Common myeloid progenitor, CD34-positive (primary cell): ENCODE measurements at regions not wholly inside any gene's neighbourhood (a gene's known extent, or its start where the extent isn't known, plus 50 kb on each side); places are given as distances from the start of the nearest gene placed in this dataset.

Experiments used
- CTCF ChIA-PET: fragments of 350-600 bp; sonication (Branson Sonifier 250); formaldehyde crosslinking; loops from one replicate; lab custom pipeline; 2021; ENCODE audit warnings: antibody characterized with exemption; lab: Charles Lee
- POLR2A ChIA-PET: fragments of 350-600 bp; sonication (Branson Sonifier 250); formaldehyde crosslinking; loops from one replicate; lab custom pipeline; 2021; ENCODE audit warnings: antibody characterized with exemption; lab: Charles Lee
- DNase-seq, 3 donors: peaks; one replicate each; pipeline versions ENCODE4 v3.0.0 to v3.0.0-alpha.2; 2013
- H3K27ac ChIP-seq, 2 experiments: 1 replicate in 1 of 2; 2 replicates in 1 of 2; pipeline ENCODE4 v1.7.0; 2013; ENCODE audit warnings: inconsistent platforms in 2 of 2, low read length in 2 of 2, mild to moderate bottlenecking in 2 of 2, low read depth in 1 of 2, moderate library complexity in 1 of 2; ENCODE audit not compliant: severe bottlenecking in 2 of 2, insufficient read depth in 1 of 2, poor library complexity in 1 of 2
- H3K27me3 ChIP-seq, 5 experiments: replicated peaks in 2 of 5; 1 replicate in 3 of 5; 2 replicates in 2 of 5; pipeline versions ENCODE4 v1.6.1 to v1.7.0; 2013; ENCODE audit warnings: low read length in 4 of 5, mild to moderate bottlenecking in 2 of 5, moderate library complexity in 2 of 5, inconsistent platforms in 1 of 5; ENCODE audit not compliant: insufficient read depth in 5 of 5, control insufficient read depth in 4 of 5
- H3K36me3 ChIP-seq, 4 experiments: 1 replicate in 2 of 4; 2 replicates in 2 of 4; pipeline versions ENCODE4 v1.6.1 to v1.7.0; 2013; ENCODE audit warnings: low read length in 3 of 4, control low read depth in 1 of 4, mild to moderate bottlenecking in 1 of 4; ENCODE audit not compliant: control insufficient read depth in 4 of 4, insufficient read depth in 4 of 4
- H3K4me1 ChIP-seq, 4 experiments: 1 replicate in 3 of 4; 2 replicates in 1 of 4; pipeline versions ENCODE4 v1.6.1 to v1.7.1; 2013; ENCODE audit warnings: low read length in 3 of 4, mild to moderate bottlenecking in 3 of 4, control low read depth in 1 of 4, inconsistent platforms in 1 of 4, moderate library complexity in 1 of 4; ENCODE audit not compliant: control insufficient read depth in 4 of 4, insufficient read depth in 4 of 4; ENCODE audit errors: control extremely low read depth in 1 of 4
- H3K4me3 ChIP-seq, 7 experiments: 1 replicate in 4 of 7; 2 replicates in 3 of 7; pipeline versions ENCODE4 v1.5.1 to v1.7.0; 2013; ENCODE audit warnings: mild to moderate bottlenecking in 7 of 7, low read length in 6 of 7, moderate library complexity in 6 of 7, inconsistent platforms in 2 of 7, low read depth in 2 of 7, control low read depth in 1 of 7; ENCODE audit not compliant: insufficient read depth in 4 of 7, control insufficient read depth in 1 of 7; ENCODE audit errors: extremely low read depth in 1 of 7
- H3K9me3 ChIP-seq, 5 experiments: 1 replicate in 4 of 5; 2 replicates in 1 of 5; pipeline versions ENCODE4 v1.6.1 to v1.7.1; 2013; ENCODE audit warnings: low read length in 4 of 5, mild to moderate bottlenecking in 2 of 5, inconsistent platforms in 1 of 5, low read depth in 1 of 5, moderate library complexity in 1 of 5; ENCODE audit not compliant: control insufficient read depth in 4 of 5, insufficient read depth in 2 of 5; ENCODE audit errors: control extremely low read depth in 1 of 5
- WGBS: methylation state at CpG from one replicate; pipeline ENCODE4 v1.1.5; 2013; ENCODE audit not compliant: insufficient coverage; 5-methylcytosine and 5-hydroxymethylcytosine counted together

- no peak overlapping the region for H3K27ac ChIP-seq
- H3K36me3 ChIP-seq: no peaks in the 10 kb centered on the region
- no peak for DNase-seq
- WGBS: 73% methylated on average over 1 of the region's 1 CpG
- no peaks in the 10 kb centered on the region for H3K9me3 ChIP-seq
- no peaks in the 10 kb centered on the region for H3K27me3 ChIP-seq
- CTCF ChIA-PET: no interaction called here
- H3K4me3 ChIP-seq: no peak overlapping the region
- POLR2A ChIA-PET: no interaction called here
- no peaks in the 10 kb centered on the region for H3K4me1 ChIP-seq
Measured at GRCh38 chrX:122907375-122907774, 276.7 kb upstream of the GRIA3 start.

- CTCF ChIA-PET: no interaction called here
- H3K4me1 ChIP-seq: no peaks in the 10 kb centered on the region
- H3K36me3 ChIP-seq: no peaks in the 10 kb centered on the region
- H3K9me3 ChIP-seq: no peaks in the 10 kb centered on the region
- no peak overlapping the region for H3K4me3 ChIP-seq
- no peak overlapping the region for H3K27ac ChIP-seq
- no CpG with 5 or more reads among the region's 2 CpGs for WGBS
- POLR2A ChIA-PET: no interaction called here
- H3K27me3 ChIP-seq: no peaks in the 10 kb centered on the region
- DNase-seq: no peak
Measured at GRCh38 chrX:122910697-122911096, 273.4 kb upstream of the GRIA3 start.

DNA sequence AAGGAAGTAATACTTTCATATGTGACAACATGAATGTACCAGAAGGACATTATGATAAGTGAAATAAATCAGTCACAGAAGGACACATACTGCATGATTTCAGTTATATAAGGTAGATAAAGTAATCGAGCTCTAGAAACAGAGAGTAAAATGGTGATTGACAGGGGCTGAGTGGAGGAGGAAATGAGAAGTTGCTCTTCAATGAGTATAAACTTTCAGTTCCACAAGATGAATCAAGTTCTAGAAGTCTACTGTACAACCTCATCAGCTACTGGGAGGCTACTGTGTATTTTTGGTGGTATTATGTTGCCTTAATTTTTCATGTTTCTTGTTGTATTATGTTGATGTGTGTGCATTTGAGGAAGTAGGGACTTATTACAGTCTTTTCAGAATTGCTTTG lies 270.9 kb upstream of the GRIA3 start:
- CTCF ChIA-PET: no interaction called here
- Histone ChIP-seq H3K36me3 (no peaks in the 10 kb centered on the region), H3K9me3 (no peaks in the 10 kb centered on the region), H3K27me3 (no peaks in the 10 kb centered on the region), H3K4me1 (no peaks in the 10 kb centered on the region), H3K4me3 (no peak overlapping the region), H3K27ac (no peak overlapping the region)
- POLR2A ChIA-PET: no interaction called here
- WGBS: no CpG with 5 or more reads among the region's 1 CpG
- DNase-seq: no peak

- no peak for DNase-seq
- Histone ChIP-seq H3K4me3 (no peak overlapping the region), H3K36me3 (no peaks in the 10 kb centered on the region), H3K27ac (no peak overlapping the region), H3K27me3 (no peaks in the 10 kb centered on the region), H3K9me3 (no peaks in the 10 kb centered on the region), H3K4me1 (no peaks in the 10 kb centered on the region)
- WGBS: 100% methylated on average over 1 of the region's 1 CpG
- POLR2A ChIA-PET: no interaction called here
- CTCF ChIA-PET: no interaction called here
Measured at GRCh38 chrX:122913764-122914163, 270.3 kb upstream of the GRIA3 start.

GRCh38 chrX:122914256-122914655 lies 269.8 kb upstream of the GRIA3 start:
- no peak for DNase-seq
- POLR2A ChIA-PET: no interaction called here
- H3K9me3 ChIP-seq: no peaks in the 10 kb centered on the region
- no peaks in the 10 kb centered on the region for H3K4me1 ChIP-seq
- H3K27ac ChIP-seq: no peak overlapping the region
- no peaks in the 10 kb centered on the region for H3K27me3 ChIP-seq
- no peak overlapping the region for H3K4me3 ChIP-seq
- H3K36me3 ChIP-seq: no peaks in the 10 kb centered on the region
- 90% methylated on average over 5 of the region's 5 CpGs for WGBS
- CTCF ChIA-PET: no interaction called here

- Histone ChIP-seq H3K27me3 (no peaks in the 10 kb centered on the region), H3K4me1 (no peaks in the 10 kb centered on the region), H3K27ac (no peak overlapping the region), H3K4me3 (no peak overlapping the region), H3K9me3 (no peaks in the 10 kb centered on the region), H3K36me3 (no peaks in the 10 kb centered on the region)
- ChIA-PET POLR2A (no interaction called here), CTCF (no interaction called here)
- no peak for DNase-seq
- WGBS: no CpG with 5 or more reads among the region's 1 CpG
Measured at GRCh38 chrX:122934131-122934530, 249.9 kb upstream of the GRIA3 start.

GRCh38 chrX:122940199-122940598 lies 243.9 kb upstream of the GRIA3 start:
- Histone ChIP-seq H3K4me1 (no peaks in the 10 kb centered on the region), H3K27ac (no peak overlapping the region), H3K36me3 (no peaks in the 10 kb centered on the region), H3K27me3 (no peaks in the 10 kb centered on the region), H3K9me3 (no peaks in the 10 kb centered on the region), H3K4me3 (no peak overlapping the region)
- no CpG with 5 or more reads among the region's 1 CpG for WGBS
- CTCF ChIA-PET: no interaction called here
- POLR2A ChIA-PET: no interaction called here
- DNase-seq: no peak
